Heart left ventricle (tissue), 16 donors: ENCODE measurements at regions not wholly inside any gene's neighbourhood (a gene's known extent, or its start where the extent isn't known, plus 50 kb on each side); places are given as distances from the start of the nearest gene placed in this dataset.
"Not testable (repeated sequence)": the region's sequence is repeated elsewhere in the genome, so short reads cannot be mapped to it uniquely, and the experiment has no call there.

Experiments used
- ATAC-seq, 4 donors: fragments of 200-7000 bp; cut with Tn5 transposase; one replicate each; pipeline ENCODE4 v1.9.1; 2020 to 2022; ENCODE audit warnings: moderate library complexity in 4 of 4, mild to moderate bottlenecking in 3 of 4, moderate number of reproducible peaks in 1 of 4
- DNase-seq, 5 donors: peaks; one replicate each; pipeline ENCODE4 v3.0.0-alpha.2; 2020
- H3K27ac ChIP-seq, 12 donors: fragments of 200-600 bp; sonication (generic) in 4 of 12; one replicate each; pipeline versions ENCODE4 v1.5.0 to v1.8.0; 2016 to 2022; ENCODE audit warnings: mild to moderate bottlenecking in 2 of 12
- H3K27me3 ChIP-seq, 9 donors: fragments of 200-600 bp; sonication (generic) in 2 of 9; one replicate each; pipeline versions ENCODE4 v1.5.1 to v1.8.0; 2016 to 2022; ENCODE audit warnings: mild to moderate bottlenecking in 3 of 9
- H3K36me3 ChIP-seq, 9 donors: fragments of 200-600 bp; sonication (generic) in 2 of 9; one replicate each; pipeline versions ENCODE4 v1.5.0 to v1.8.0; 2018 to 2022; ENCODE audit warnings: mild to moderate bottlenecking in 2 of 9
- H3K4me1 ChIP-seq, 12 donors: fragments of 200-600 bp; sonication (generic) in 4 of 12; one replicate each; pipeline versions ENCODE4 v1.5.0 to v1.8.0; 2016 to 2022; ENCODE audit warnings: mild to moderate bottlenecking in 3 of 12
- H3K4me3 ChIP-seq, 12 donors: fragments of 200-600 bp; sonication (generic) in 4 of 12; one replicate each; pipeline versions ENCODE4 v1.5.0 to v1.8.0; 2017 to 2022; ENCODE audit warnings: mild to moderate bottlenecking in 9 of 12, moderate library complexity in 4 of 12
- H3K9me3 ChIP-seq, 12 donors: fragments of 200-600 bp; sonication (generic) in 4 of 12; one replicate each; pipeline versions ENCODE4 v1.5.0 to v1.8.0; 2016 to 2022; ENCODE audit warnings: mild to moderate bottlenecking in 1 of 12
- POLR2A ChIP-seq, 2 donors: fragments of 450-650 bp; IDR thresholded peaks; one replicate each; pipeline ENCODE4 v1.6.1; 2017; ENCODE audit warnings: antibody characterized with exemption in 2 of 2, mild to moderate bottlenecking in 2 of 2, moderate library complexity in 2 of 2
- WGBS, 4 donors: extraction: QIAGEN DNeasy Blood & Tissue Kit in 2 of 4; methylation state at CpG; one replicate each; pipeline versions ENCODE4 v1.1.5 to v1.1.7; 2013 to 2018; 5-methylcytosine and 5-hydroxymethylcytosine counted together
- intact Hi-C, 10 donors: fragments of 100-400 bp; cut with DNase I; formaldehyde crosslinking; loops; one replicate each; pipeline versions ENCODE4 v1.11.1 to v1.14.2; 2022
- TF ChIP-seq, protein P1 (sequence below), 12 donors: fragments of 200-600 bp; sonication (generic) in 4 of 12; IDR thresholded peaks; one replicate each; pipeline versions ENCODE4 v1.5.0 to v1.8.0; 2018 to 2022; ENCODE audit warnings: antibody characterized with exemption in 12 of 12, mild to moderate bottlenecking in 5 of 12
- donor health status: ischemic (EF 13 %, LVEDD 7.1; RV severe dilation, severe dysfunction).
- donor health status: healthy with polysubstance abuse.
- donor health status: DM: no; HTN: yes; CAD: no.
- donor health status: DM: no; HTN: no; CAD: no.
- donor health status: ischemic (EF 25% LVEDD 6.9; RV normal size, moderate dysfunction).
- donor health status: ischemic (EF 25% LVEDD 5.7; RV mildly dilated, moderate dysfunction).
- donor health status: healthy.
- donor health status: DM: yes; HTN: yes; CAD: no.
- donor health status: ischemic (EF 35%, LVEDD 5.7; RV mildly dilated, moderate dysfunction).
- donor health status: nonischemic (EF 11% LVEDD 7.7; RV severe dilation, severe dysfunction).
- donor health status: DM: yes; HTN: yes; CAD: no.
- donor health status: PGD.
- donor health status: ischemic (EF 29% LVEDD 5.4; RV normal size, mild dysfunction).
- donor health status: nonischemic (EF 23%, LVEDD 6.1; RV moderate dilation, normal function).

DNA sequence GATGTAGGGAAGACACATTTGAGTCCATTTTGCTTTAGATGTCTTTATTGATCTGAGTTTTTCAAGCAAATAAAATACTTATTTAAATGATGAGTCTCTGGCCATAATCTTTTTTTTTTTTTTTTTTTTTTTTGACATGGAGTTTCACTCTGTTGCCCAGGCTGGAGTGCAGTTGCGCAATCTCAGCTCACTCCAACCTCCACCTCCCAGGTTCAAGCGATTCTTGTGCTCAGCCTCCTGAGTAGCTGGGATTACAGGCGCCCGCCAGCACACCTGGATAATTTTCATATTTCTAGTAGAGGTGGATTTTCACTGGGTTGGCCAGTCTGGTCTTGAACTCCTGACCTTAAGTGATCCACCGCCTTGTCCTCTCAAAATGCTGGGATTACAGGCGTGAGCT, 194.5 kb upstream of the MAD2L1 start:
- Histone ChIP-seq H3K9me3 (no peaks in the 10 kb centered on the region), H3K27ac (no peak overlapping the region), H3K4me3 (no peak overlapping the region), H3K27me3 (no peaks in the 10 kb centered on the region), H3K36me3 (no peaks in the 10 kb centered on the region), H3K4me1 (no peaks in the 10 kb centered on the region)
- ATAC-seq = no peak
- WGBS, 4 donors = 93 to 98% (median 97%) methylated on average over 6 of the region's 6 CpGs
- no peak for DNase-seq
- intact Hi-C loops = no loop called here
- TF ChIP-seq POLR2A (IDR thresholded peaks at IDR 0.05) = no peak
- TF ChIP-seq, protein P1, sequence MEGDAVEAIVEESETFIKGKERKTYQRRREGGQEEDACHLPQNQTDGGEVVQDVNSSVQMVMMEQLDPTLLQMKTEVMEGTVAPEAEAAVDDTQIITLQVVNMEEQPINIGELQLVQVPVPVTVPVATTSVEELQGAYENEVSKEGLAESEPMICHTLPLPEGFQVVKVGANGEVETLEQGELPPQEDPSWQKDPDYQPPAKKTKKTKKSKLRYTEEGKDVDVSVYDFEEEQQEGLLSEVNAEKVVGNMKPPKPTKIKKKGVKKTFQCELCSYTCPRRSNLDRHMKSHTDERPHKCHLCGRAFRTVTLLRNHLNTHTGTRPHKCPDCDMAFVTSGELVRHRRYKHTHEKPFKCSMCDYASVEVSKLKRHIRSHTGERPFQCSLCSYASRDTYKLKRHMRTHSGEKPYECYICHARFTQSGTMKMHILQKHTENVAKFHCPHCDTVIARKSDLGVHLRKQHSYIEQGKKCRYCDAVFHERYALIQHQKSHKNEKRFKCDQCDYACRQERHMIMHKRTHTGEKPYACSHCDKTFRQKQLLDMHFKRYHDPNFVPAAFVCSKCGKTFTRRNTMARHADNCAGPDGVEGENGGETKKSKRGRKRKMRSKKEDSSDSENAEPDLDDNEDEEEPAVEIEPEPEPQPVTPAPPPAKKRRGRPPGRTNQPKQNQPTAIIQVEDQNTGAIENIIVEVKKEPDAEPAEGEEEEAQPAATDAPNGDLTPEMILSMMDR (IDR thresholded peaks at IDR 0.05) = no peak

DNA sequence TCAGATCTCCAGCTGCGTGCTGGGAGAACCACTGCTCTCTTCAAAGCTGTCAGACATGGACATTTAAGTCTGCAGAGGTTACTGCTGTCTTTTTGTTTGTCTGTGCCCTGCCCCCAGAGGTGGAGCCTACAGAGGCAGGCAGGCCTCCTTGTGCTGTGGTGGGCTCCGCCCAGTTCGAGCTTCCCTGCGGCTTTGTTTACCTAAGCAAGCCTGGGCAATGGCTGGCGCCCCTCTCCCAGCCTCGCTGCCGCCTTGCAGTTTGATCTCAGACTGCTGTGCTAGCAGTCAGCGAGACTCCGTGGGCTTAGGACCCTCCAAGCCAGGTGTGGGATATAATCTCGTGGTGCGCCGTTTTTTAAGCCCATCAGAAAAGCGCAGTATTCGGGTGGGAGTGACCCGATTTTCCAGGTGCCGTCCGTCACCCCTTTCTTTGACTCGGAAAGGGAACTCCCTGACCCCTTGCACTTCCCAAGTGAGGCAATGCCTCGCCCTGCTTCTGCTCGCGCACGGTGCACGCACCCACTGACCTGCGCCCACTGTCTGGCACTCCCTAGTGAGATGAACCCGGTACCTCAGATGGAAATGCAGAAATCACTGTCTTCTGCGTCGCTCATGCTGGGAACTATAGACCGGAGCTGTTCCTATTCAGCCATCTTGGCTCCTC, 189.6 kb upstream of the MAD2L1 start:
- DNase-seq, H3K27me3 ChIP-seq, H3K4me3 ChIP-seq, H3K9me3 ChIP-seq, H3K4me1 ChIP-seq, H3K36me3 ChIP-seq, ATAC-seq, H3K27ac ChIP-seq, intact Hi-C loops: not testable (repeated sequence)
- 78 to 93% (median 85%) methylated on average over 21 to 27 of the region's 28 CpGs for WGBS, 4 donors

DNA sequence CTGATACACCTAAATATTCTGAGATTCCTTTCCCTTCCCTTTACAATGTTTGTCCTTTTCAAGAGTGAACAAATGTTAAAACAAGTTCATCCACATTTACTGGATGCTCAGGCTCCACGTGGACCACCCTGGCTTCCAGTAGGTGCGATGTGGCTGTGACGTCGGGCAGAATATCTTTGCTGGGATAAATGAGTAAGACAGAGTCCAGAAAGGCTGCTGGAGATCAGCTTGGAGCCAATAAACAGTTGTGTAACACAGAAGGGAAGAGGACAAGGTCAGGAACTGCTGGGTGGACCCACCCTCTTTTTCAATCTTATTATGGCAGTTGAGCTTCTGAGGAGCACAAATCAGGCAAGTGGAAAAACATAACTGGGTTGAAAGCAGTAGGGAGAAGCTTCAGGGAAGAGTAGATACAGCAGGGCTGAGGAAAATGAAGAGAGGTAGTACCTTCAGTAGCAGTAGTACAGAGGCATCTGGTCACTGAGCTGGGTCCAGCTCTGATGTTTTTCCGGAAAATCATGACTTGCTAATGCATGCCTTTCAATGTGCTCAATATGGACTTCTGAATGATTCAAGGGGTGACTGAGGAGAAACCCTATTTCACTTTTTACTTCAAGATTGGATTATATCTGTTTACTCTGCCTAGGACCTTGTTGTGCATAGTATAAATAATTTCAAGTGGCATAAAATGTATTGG, 171.8 kb upstream of the MAD2L1 start:
- Histone ChIP-seq H3K4me1 (no peaks in the 10 kb centered on the region), H3K36me3 (no peaks in the 10 kb centered on the region), H3K27me3 (no peaks in the 10 kb centered on the region), H3K27ac (no peak overlapping the region), H3K9me3 (no peaks in the 10 kb centered on the region), H3K4me3 (no peak overlapping the region)
- ATAC-seq (no peak), DNase-seq (no peak)
- intact Hi-C loops = no loop called here
- TF ChIP-seq POLR2A (IDR thresholded peaks at IDR 0.05) = no peak
- TF ChIP-seq, protein P1 (IDR thresholded peaks at IDR 0.05) = no peak
- 85 to 92% (median 91%) methylated on average over 5 of the region's 5 CpGs for WGBS, 4 donors

DNA sequence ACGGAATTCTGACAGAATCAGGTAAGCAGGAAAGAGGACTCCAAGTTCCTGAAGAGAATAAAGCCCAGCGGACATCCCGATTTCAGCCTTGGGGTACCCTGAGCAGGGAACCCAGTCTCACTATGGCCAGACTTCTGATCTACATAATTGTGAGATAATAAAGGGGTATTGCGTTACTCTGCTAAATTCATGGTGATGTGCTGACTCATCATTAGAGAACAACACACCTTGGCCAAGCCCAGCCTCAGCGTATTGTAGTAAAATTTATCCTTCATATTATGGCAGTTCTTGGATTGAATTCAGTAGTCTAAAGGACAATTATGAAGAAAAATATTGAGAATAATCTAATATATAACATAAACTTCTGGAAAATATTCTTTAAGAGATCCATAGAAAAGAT, 170.2 kb upstream of the MAD2L1 start:
- no peak overlapping the region for H3K27ac ChIP-seq
- DNase-seq = no peak
- no peaks in the 10 kb centered on the region for H3K4me1 ChIP-seq
- 90 to 94% (median 92%) methylated on average over 5 of the region's 5 CpGs for WGBS, 4 donors
- no peaks in the 10 kb centered on the region for H3K36me3 ChIP-seq
- H3K27me3 ChIP-seq = no peaks in the 10 kb centered on the region
- intact Hi-C loops = no loop called here
- no peak overlapping the region for H3K4me3 ChIP-seq
- no peaks in the 10 kb centered on the region for H3K9me3 ChIP-seq
- ATAC-seq = no peak
- no peak for TF ChIP-seq POLR2A (IDR thresholded peaks at IDR 0.05)

DNA sequence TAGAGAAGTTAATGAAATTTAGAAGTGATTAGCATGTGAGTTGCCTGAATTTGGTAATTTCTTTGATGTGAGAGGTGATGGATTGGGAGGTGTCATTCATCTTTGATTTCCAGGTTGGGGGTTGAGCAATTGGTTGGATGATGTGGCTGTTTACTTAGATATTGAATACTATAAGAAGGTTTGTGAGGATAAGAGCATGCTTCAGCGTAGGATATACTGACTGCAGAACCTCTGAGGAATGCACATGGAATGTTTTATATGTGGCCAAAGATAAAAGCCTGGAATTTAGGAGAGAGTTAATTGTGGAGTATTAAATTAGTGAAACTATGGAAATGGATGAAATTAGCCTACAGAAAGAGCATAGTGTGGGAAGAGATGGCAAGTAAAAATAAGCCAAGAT, 165.4 kb upstream of the MAD2L1 start:
- ATAC-seq (no peak), DNase-seq (no peak)
- no peak overlapping the region for H3K27ac ChIP-seq
- H3K9me3 ChIP-seq = no peaks in the 10 kb centered on the region
- TF ChIP-seq POLR2A (IDR thresholded peaks at IDR 0.05) = no peak
- TF ChIP-seq, protein P1 (IDR thresholded peaks at IDR 0.05) = no peak
- H3K27me3 ChIP-seq = no peaks in the 10 kb centered on the region
- WGBS, 4 donors = 0 to 30% (median 11%) methylated on average over 1 of the region's 1 CpG
- H3K36me3 ChIP-seq = no peaks in the 10 kb centered on the region
- no peak overlapping the region for H3K4me3 ChIP-seq
- intact Hi-C loops = no loop called here
- no peaks in the 10 kb centered on the region for H3K4me1 ChIP-seq
